IMR-90 (cell line): ENCODE measurements at regions not wholly inside any gene's neighbourhood (a gene's known extent, or its start where the extent isn't known, plus 50 kb on each side); places are given as distances from the start of the nearest gene placed in this dataset.

ENCODE experiments used
- ATAC-seq: fragments of 200-7000 bp; cut with Tn5 transposase; 2 replicates; pipeline ENCODE4 v1.9.1; 2020; ENCODE audit warnings: low read depth, mild to moderate bottlenecking, moderate library complexity
- BruUV-seq: library from RNA; stranded (reverse); fragments of 400-500 nt; replicated peaks from 2 replicates; lab custom pipeline; 2021; lab: Mats Ljungman, UMichigan
- CTCF ChIA-PET: fragments of 300-600 bp; formaldehyde crosslinking; extraction: SDS; loops from one replicate; lab custom pipeline; 2021; ENCODE audit warnings: antibody characterized with exemption; lab: Yijun Ruan, JAX
- POLR2A ChIA-PET: fragments of 300-600 bp; sonication (Branson Sonifier 250); formaldehyde crosslinking; loops from one replicate; lab custom pipeline; 2022; ENCODE audit warnings: antibody characterized with exemption; ENCODE audit not compliant: unreplicated experiment; lab: Charles Lee
- DNase-seq: peaks from one replicate; pipeline ENCODE4 v3.0.0; 2013
- H2AFZ ChIP-seq: replicated peaks from 2 replicates; pipeline ENCODE3; 2013; ENCODE audit warnings: low read length, mild to moderate bottlenecking; ENCODE audit not compliant: poor library complexity
- H2AK5ac ChIP-seq: 2 replicates; pipeline ENCODE4 v1.6.1; 2013; ENCODE audit warnings: low read depth, low read length, inconsistent platforms
- H2AK9ac ChIP-seq: replicated peaks from 2 replicates; pipeline ENCODE3; 2013; ENCODE audit warnings: mild to moderate bottlenecking, low read depth, low read length, moderate library complexity; ENCODE audit not compliant: poor library complexity
- H2BK120ac ChIP-seq: 2 replicates; pipeline ENCODE4 v1.6.1; 2013; ENCODE audit warnings: low read depth, low read length, inconsistent platforms
- H2BK15ac ChIP-seq: 3 replicates; pipeline ENCODE4 v1.6.1; 2013; ENCODE audit warnings: low read depth, low read length, inconsistent platforms
- H2BK20ac ChIP-seq: 2 replicates; pipeline ENCODE4 v1.6.1; 2013; ENCODE audit warnings: low read depth, mild to moderate bottlenecking, inconsistent platforms, low read length, moderate library complexity
- H2BK5ac ChIP-seq: 2 replicates; pipeline ENCODE4 v1.6.1; 2013; ENCODE audit warnings: mild to moderate bottlenecking, low read depth, low read length, inconsistent platforms; ENCODE audit not compliant: poor library complexity, severe bottlenecking
- H3K14ac ChIP-seq: replicated peaks from 2 replicates; pipeline ENCODE4 v1.6.1; 2013; ENCODE audit warnings: low read depth, low read length, inconsistent platforms
- H3K18ac ChIP-seq: 2 replicates; pipeline ENCODE4 v1.6.1; 2013; ENCODE audit warnings: low read depth, low read length, control low read depth
- H3K23ac ChIP-seq: 2 replicates; pipeline ENCODE4 v1.6.1; 2013; ENCODE audit warnings: low read depth, low read length, inconsistent platforms
- H3K27ac ChIP-seq: 2 replicates; pipeline ENCODE4 v1.5.1; 2013; ENCODE audit warnings: mild to moderate bottlenecking, control low read depth, low read length; ENCODE audit not compliant: insufficient read depth
- H3K27me3 ChIP-seq: 2 replicates; pipeline ENCODE4 v1.6.1; 2013; ENCODE audit warnings: low read length; ENCODE audit not compliant: control insufficient read depth, insufficient read depth
- H3K36me3 ChIP-seq: 2 replicates; pipeline ENCODE4 v1.6.1; 2013; ENCODE audit warnings: low read length, mixed read lengths; ENCODE audit not compliant: control insufficient read depth, insufficient read depth
- H3K4ac ChIP-seq: 2 replicates; pipeline ENCODE4 v1.6.1; 2013; ENCODE audit warnings: low read depth, low read length, inconsistent platforms
- H3K4me1 ChIP-seq: 2 replicates; pipeline ENCODE4 v1.6.1; 2013; ENCODE audit warnings: low read length, mixed read lengths; ENCODE audit not compliant: control insufficient read depth, insufficient read depth
- H3K4me2 ChIP-seq: 2 replicates; pipeline ENCODE4 v1.6.1; 2013; ENCODE audit warnings: low read depth, mild to moderate bottlenecking, control low read depth, low read length, moderate library complexity
- H3K4me3 ChIP-seq: 2 replicates; pipeline ENCODE4 v1.5.1; 2013; ENCODE audit warnings: low read depth, mild to moderate bottlenecking, control low read depth, low read length, moderate library complexity; ENCODE audit not compliant: insufficient read depth
- H3K56ac ChIP-seq: 2 replicates; pipeline ENCODE4 v1.6.1; 2013; ENCODE audit warnings: low read length, inconsistent platforms; ENCODE audit not compliant: insufficient read depth; ENCODE audit errors: extremely low read depth
- H3K79me1 ChIP-seq, 2 experiments: 2 replicates each; pipeline ENCODE4 v1.6.1; 2013; ENCODE audit warnings: low read length in 2 of 2, inconsistent platforms in 1 of 2, low read depth in 1 of 2
- H3K9ac ChIP-seq: 2 replicates; pipeline ENCODE4 v1.6.1; 2013; ENCODE audit warnings: low read depth, low read length, control low read depth
- H3K9me1 ChIP-seq: 2 replicates; pipeline ENCODE4 v1.6.1; 2013; ENCODE audit warnings: low read length, inconsistent platforms; ENCODE audit not compliant: insufficient read depth
- H3K9me3 ChIP-seq: 2 replicates; pipeline ENCODE4 v1.6.1; 2013; ENCODE audit warnings: low read length; ENCODE audit not compliant: control insufficient read depth, insufficient read depth
- H4K20me1 ChIP-seq: 2 replicates; pipeline ENCODE4 v1.6.1; 2013; ENCODE audit warnings: low read length, inconsistent platforms; ENCODE audit not compliant: insufficient read depth
- H4K5ac ChIP-seq: 2 replicates; pipeline ENCODE4 v1.6.1; 2013; ENCODE audit warnings: mild to moderate bottlenecking, low read depth, low read length, control low read depth
- H4K8ac ChIP-seq, 2 experiments: 2 replicates each; pipeline ENCODE4 v1.6.1; 2013; ENCODE audit warnings: low read depth in 2 of 2, low read length in 2 of 2, control low read depth in 1 of 2, inconsistent platforms in 1 of 2
- H4K91ac ChIP-seq: 2 replicates; pipeline ENCODE4 v1.6.1; 2013; ENCODE audit warnings: low read depth, low read length, inconsistent platforms; ENCODE audit not compliant: insufficient read depth
- BHLHE40 ChIP-seq: fragments of 150-350 bp; IDR thresholded peaks from 2 replicates; pipeline ENCODE4 v1.6.1; 2016; ENCODE audit warnings: mild to moderate bottlenecking, low read depth, low read length
- CEBPB ChIP-seq: IDR thresholded peaks from 2 replicates; pipeline ENCODE4 v1.6.1; 2012; ENCODE audit warnings: low read depth, low read length, improper control_type of control experiment
- MAFK ChIP-seq: IDR thresholded peaks from 2 replicates; pipeline ENCODE4 v1.6.1; 2012; ENCODE audit warnings: low read depth, low read length, improper control_type of control experiment
- MAZ ChIP-seq: IDR thresholded peaks from 2 replicates; pipeline ENCODE4 v1.6.1; 2012; ENCODE audit warnings: low read depth, mild to moderate bottlenecking, low read length, improper control_type of control experiment, moderate library complexity, borderline replicate concordance
- POLR2A ChIP-seq: IDR thresholded peaks from 2 replicates; pipeline ENCODE4 v1.6.1; 2012; ENCODE audit warnings: mild to moderate bottlenecking, low read depth, low read length
- RAD21 ChIP-seq: IDR thresholded peaks from 2 replicates; pipeline ENCODE4 v1.6.1; 2012; ENCODE audit warnings: low read length, improper control_type of control experiment
- RFX5 ChIP-seq: IDR thresholded peaks from 2 replicates; pipeline ENCODE4 v1.8.0; 2012; ENCODE audit warnings: low read depth, mild to moderate bottlenecking, low read length, moderate library complexity
- SMC3 ChIP-seq: fragments of 150-350 bp; IDR thresholded peaks from 2 replicates; pipeline ENCODE4 v1.6.1; 2016; ENCODE audit warnings: low read depth, mild to moderate bottlenecking, antibody characterized with exemption, low read length, moderate library complexity
- USF2 ChIP-seq: fragments of 150-350 bp; IDR thresholded peaks from 2 replicates; pipeline ENCODE4 v1.6.1; 2017; ENCODE audit warnings: mild to moderate bottlenecking, antibody characterized with exemption, low read length, low read depth
- dilution Hi-C: fragments of 300-500 bp; cut with HindIII; formaldehyde crosslinking; loops from one replicate; pipeline ENCODE4 v1.14.3; 2018; ENCODE audit warnings: low sequenced_read_pairs; ENCODE audit not compliant: unreplicated experiment
- in situ Hi-C: fragments of 300-500 bp; cut with MboI; formaldehyde crosslinking; loops from 3 replicates; pipeline ENCODE4 v1.14.3; 2019; ENCODE audit warnings: low sequenced_read_pairs, inconsistent platforms, mixed read lengths
- intact Hi-C: fragments of 100-400 bp; cut with micrococcal nuclease; formaldehyde crosslinking; loops from 2 replicates; pipeline ENCODE4 v1.10.0; 2022

- no peak overlapping the region for H2BK5ac ChIP-seq
- intact Hi-C loops (no loop called here), in situ Hi-C loops (no loop called here), dilution Hi-C loops (no loop called here)
- no peak overlapping the region for H3K4ac ChIP-seq
- H3K56ac ChIP-seq, result no peak overlapping the region
- TF ChIP-seq RAD21 (no peak), CEBPB (no peak), BHLHE40 (no peak), SMC3 (no peak), RFX5 (no peak), MAZ (no peak), POLR2A (no peak), USF2 (no peak), MAFK (no peak)
- H3K4me1 ChIP-seq, result no peaks in the 10 kb centered on the region
- POLR2A ChIA-PET, result no interaction called here
- H2AK9ac ChIP-seq, result no peak overlapping the region
- no peak overlapping the region for H3K9ac ChIP-seq
- no peaks in the 10 kb centered on the region for H4K20me1 ChIP-seq
- no peak overlapping the region for H2AK5ac ChIP-seq
- no peak overlapping the region for H2BK20ac ChIP-seq
- no peak overlapping the region for H2AFZ ChIP-seq
- H3K18ac ChIP-seq, result no peak overlapping the region
- H4K5ac ChIP-seq, result no peak overlapping the region
- no peak overlapping the region for H3K4me2 ChIP-seq
- H4K91ac ChIP-seq, result no peak overlapping the region
- no peaks in the 10 kb centered on the region for H3K36me3 ChIP-seq
- no peak for ATAC-seq
- BruUV-seq, result no TSS peak
- no peak for DNase-seq
- no peak overlapping the region for H4K8ac ChIP-seq
- H3K9me1 ChIP-seq, result no peaks in the 10 kb centered on the region
- no peak overlapping the region for H2BK120ac ChIP-seq
- H3K27ac ChIP-seq, result no peak overlapping the region
- H3K4me3 ChIP-seq, result no peak overlapping the region
- H3K23ac ChIP-seq, result no peak overlapping the region
- H3K27me3 ChIP-seq, result no peaks in the 10 kb centered on the region
- no peak overlapping the region for H2BK15ac ChIP-seq
- CTCF ChIA-PET, result no interaction called here
- H3K79me1 ChIP-seq, result no peaks in the 10 kb centered on the region
- H3K14ac ChIP-seq, result no peak overlapping the region
- H3K9me3 ChIP-seq, result no peaks in the 10 kb centered on the region
These were observed 339.2 kb downstream of the EN1 start for GRCh38 chr2:118508282-118508681.
